ENCODE measurements at regions not wholly inside any gene's neighbourhood (a gene's known extent, or its start where the extent isn't known, plus 50 kb on each side); places are given as distances from the start of the nearest gene placed in this dataset.

GRCh38 chr16:85179344-85180046, 67.2 kb upstream of the CIBAR2 start:
- in situ Hi-C loops (cut with HindIII; ENCODE audit: low sequenced_read_pairs), result no loop called here
- TF ChIP-seq, protein P1, sequence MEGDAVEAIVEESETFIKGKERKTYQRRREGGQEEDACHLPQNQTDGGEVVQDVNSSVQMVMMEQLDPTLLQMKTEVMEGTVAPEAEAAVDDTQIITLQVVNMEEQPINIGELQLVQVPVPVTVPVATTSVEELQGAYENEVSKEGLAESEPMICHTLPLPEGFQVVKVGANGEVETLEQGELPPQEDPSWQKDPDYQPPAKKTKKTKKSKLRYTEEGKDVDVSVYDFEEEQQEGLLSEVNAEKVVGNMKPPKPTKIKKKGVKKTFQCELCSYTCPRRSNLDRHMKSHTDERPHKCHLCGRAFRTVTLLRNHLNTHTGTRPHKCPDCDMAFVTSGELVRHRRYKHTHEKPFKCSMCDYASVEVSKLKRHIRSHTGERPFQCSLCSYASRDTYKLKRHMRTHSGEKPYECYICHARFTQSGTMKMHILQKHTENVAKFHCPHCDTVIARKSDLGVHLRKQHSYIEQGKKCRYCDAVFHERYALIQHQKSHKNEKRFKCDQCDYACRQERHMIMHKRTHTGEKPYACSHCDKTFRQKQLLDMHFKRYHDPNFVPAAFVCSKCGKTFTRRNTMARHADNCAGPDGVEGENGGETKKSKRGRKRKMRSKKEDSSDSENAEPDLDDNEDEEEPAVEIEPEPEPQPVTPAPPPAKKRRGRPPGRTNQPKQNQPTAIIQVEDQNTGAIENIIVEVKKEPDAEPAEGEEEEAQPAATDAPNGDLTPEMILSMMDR (IDR thresholded peaks at IDR 0.05; ENCODE audit: low read depth, low read length, missing control alignments), result no peak
- no peak for DNase-seq (ENCODE audit: low read depth)
- no peak overlapping the region for H3K4me3 ChIP-seq (ENCODE audit: low read depth, low read length)

- in situ Hi-C loops (cut with HindIII; ENCODE audit: low sequenced_read_pairs), result no loop called here
- H3K4me3 ChIP-seq (ENCODE audit: low read depth, low read length), result no peak overlapping the region
- no peak for DNase-seq (ENCODE audit: low read depth)
- TF ChIP-seq, protein P1 (IDR thresholded peaks at IDR 0.05; ENCODE audit: low read depth, low read length, missing control alignments), result no peak
Measured at GRCh38 chr16:85180047-85180826, 68.0 kb upstream of the CIBAR2 start.

DNA sequence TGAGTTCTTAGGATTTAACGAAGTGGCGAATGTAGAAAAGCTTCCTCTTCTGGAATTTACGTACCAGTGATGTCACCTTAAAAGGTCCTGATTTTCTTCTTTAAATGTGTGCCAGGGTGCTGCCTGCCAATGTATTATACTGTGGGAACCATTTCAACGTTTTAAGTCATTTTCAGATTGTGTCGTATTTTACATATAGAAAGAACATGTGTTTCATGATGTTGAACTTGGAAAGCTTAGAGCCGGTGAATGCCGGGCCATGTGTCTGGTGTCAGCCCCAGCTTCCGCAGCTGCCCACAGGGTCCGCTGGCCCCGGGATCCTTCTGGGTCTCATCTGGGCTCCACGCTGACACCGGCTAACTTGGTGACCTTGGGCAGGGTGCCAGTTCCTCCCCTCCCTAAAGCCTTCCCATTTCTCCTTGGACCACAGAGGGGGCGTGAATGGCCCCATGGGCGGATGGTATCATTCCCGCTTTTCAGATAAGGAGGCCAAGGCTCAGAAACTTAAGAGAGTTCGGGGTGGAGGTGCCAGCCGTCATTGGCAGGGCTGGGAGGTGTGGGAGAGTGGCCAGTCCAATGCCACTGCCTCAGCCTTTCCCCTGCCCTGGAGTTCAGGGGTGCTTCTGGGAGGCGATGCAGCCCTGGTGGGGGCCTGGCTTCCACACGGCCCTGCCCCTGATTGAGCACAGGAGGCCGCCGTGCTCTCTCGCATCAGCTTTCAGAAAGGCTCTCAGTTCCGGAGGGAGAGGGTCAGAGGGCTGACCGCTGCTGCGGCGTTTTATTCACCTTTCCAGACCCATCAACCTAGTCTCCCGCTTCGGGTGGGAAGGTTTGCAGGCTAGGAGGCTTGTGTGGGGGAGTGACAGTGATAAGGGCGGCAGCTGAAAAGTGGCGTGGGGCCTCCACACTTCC, 68.8 kb upstream of the CIBAR2 start:
- no peak for DNase-seq (ENCODE audit: low read depth)
- no peak overlapping the region for H3K4me3 ChIP-seq (ENCODE audit: low read depth, low read length)
- TF ChIP-seq, protein P1 (IDR thresholded peaks at IDR 0.05; ENCODE audit: low read depth, low read length, missing control alignments), result no peak
- in situ Hi-C loops (cut with HindIII; ENCODE audit: low sequenced_read_pairs), result no loop called here

GRCh38 chr16:85181739-85182129, 69.5 kb upstream of the CIBAR2 start:
- TF ChIP-seq, protein P1 (IDR thresholded peaks at IDR 0.05; ENCODE audit: low read depth, low read length, missing control alignments), result no peak
- in situ Hi-C loops (cut with HindIII; ENCODE audit: low sequenced_read_pairs), result no loop called here
- DNase-seq (ENCODE audit: low read depth), result no peak
- no peak overlapping the region for H3K4me3 ChIP-seq (ENCODE audit: low read depth, low read length)

DNA sequence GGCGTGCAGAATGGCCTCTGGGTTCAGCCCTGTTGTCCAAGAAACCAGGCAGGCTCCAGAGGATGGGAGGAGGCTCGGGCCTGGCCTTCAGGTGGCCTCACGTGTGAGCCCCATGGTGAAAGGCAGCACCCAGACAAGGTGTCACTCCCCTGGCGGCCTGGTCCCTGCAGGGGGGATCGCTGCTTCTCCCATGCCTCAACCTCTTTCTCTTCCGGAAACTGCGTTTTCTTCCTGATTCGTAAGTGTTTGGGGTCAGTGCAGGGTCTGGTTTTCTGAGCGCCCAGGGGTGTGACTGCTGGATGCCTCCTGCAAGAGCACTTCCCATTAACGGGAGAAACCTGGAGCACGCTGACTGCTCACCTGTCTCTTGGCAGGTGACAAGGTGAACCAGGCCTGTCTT, 70.0 kb upstream of the CIBAR2 start:
- in situ Hi-C loops (cut with HindIII; ENCODE audit: low sequenced_read_pairs), result no loop called here
- no peak overlapping the region for H3K4me3 ChIP-seq (ENCODE audit: low read depth, low read length)
- TF ChIP-seq, protein P1 (IDR thresholded peaks at IDR 0.05; ENCODE audit: low read depth, low read length, missing control alignments), result no peak
- no peak for DNase-seq (ENCODE audit: low read depth)

DNA sequence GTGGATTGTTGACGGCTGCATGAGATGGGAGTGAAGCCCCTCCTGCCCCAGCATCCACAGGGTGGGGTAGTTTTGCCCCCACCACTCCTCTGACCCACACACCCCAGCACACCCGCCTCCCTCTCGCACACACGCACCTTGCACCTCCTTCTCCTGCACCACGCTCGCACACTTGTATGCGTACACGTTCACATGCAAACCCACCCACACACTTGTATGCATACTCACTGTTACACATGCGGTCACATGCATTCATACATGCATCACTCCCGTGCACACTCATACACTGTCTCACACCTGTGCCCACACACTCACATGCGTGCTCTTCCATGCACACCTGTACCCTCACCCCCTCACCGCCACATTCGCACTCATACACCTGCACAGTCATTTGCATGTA, 70.5 kb upstream of the CIBAR2 start:
- in situ Hi-C loops (cut with HindIII; ENCODE audit: low sequenced_read_pairs), result no loop called here
- no peak overlapping the region for H3K4me3 ChIP-seq (ENCODE audit: low read depth, low read length)
- TF ChIP-seq, protein P1 (IDR thresholded peaks at IDR 0.05; ENCODE audit: low read depth, low read length, missing control alignments), result no peak
- no peak for DNase-seq (ENCODE audit: low read depth)
